ENCODE measurements at regions not wholly inside any gene's neighbourhood (a gene's known extent, or its start where the extent isn't known, plus 50 kb on each side); places are given as distances from the start of the nearest gene placed in this dataset.
"Not testable (repeated sequence)": the region's sequence is repeated elsewhere in the genome, so short reads cannot be mapped to it uniquely, and the experiment has no call there.

DNA sequence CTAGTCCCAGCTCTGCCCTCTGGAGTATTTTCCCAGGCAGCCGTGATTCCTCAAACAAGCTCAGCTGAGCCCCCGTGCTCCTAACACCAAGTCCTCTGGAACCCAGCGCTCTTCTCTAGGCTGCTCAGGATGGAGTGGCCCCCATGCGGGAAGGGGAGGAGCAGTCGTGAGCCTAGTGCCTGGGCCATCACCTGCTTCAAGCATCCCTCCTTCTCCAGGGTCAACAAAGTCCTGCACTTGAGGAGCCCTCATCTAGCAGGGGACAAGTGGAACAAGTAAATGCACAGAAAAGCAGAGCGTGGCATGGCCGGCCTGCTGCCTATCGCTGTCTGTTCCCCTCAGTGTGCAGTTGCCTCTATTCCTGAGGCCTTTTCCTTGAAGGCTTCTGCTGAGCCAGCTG lies 168.6 kb downstream of the INHBB start:
- Histone ChIP-seq H3K4me1 (no peaks in the 10 kb centered on the region), H3K27me3 (no peaks in the 10 kb centered on the region), H3K36me3 (no peaks in the 10 kb centered on the region), H3K9me3 (no peaks in the 10 kb centered on the region), H3K4me3 (ENCODE audit: low read depth, low read length) (no peak overlapping the region)
- no peak for DNase-seq
- TF ChIP-seq, protein P1, sequence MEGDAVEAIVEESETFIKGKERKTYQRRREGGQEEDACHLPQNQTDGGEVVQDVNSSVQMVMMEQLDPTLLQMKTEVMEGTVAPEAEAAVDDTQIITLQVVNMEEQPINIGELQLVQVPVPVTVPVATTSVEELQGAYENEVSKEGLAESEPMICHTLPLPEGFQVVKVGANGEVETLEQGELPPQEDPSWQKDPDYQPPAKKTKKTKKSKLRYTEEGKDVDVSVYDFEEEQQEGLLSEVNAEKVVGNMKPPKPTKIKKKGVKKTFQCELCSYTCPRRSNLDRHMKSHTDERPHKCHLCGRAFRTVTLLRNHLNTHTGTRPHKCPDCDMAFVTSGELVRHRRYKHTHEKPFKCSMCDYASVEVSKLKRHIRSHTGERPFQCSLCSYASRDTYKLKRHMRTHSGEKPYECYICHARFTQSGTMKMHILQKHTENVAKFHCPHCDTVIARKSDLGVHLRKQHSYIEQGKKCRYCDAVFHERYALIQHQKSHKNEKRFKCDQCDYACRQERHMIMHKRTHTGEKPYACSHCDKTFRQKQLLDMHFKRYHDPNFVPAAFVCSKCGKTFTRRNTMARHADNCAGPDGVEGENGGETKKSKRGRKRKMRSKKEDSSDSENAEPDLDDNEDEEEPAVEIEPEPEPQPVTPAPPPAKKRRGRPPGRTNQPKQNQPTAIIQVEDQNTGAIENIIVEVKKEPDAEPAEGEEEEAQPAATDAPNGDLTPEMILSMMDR (IDR thresholded peaks at IDR 0.05; ENCODE audit: low read depth, low read length): no peak

DNA sequence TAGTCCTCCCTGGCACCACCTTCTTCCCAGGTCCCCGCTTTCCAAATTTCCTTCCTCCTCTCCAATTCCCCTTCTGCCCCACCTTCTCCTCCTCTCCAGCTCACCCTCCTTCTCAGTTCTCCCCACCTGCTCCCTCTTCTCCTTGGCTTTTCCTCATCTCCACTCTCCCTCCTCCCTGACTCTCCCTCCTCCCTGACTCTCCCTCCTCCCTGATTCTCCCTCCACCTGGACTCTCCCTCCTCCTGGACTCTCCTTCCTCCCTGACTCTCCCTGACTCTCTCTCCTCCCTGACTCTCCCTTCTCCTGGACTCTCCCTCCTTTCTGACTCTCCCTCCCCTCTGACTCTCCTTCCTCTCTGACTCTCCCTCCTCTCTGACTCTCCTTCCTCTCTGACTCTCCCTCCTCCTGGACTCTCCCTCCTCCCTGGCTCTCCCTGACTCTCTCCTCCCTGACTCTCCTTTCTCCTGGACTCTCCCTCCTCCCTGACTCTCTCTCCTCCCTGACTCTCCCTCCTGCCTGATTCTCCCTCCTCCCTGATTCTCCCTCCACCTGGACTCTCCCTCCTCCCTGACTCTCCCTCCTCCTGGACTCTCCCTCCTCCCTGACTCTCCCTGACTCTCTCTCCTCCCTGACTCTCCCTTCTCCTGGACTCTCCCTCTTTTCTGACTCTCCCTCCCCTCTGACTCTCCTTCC lies 169.3 kb downstream of the INHBB start:
- H3K36me3 ChIP-seq; DNase-seq; H3K4me1 ChIP-seq; H3K9me3 ChIP-seq; H3K4me3 ChIP-seq (ENCODE audit: low read depth, low read length); H3K27me3 ChIP-seq: not testable (repeated sequence)

DNA sequence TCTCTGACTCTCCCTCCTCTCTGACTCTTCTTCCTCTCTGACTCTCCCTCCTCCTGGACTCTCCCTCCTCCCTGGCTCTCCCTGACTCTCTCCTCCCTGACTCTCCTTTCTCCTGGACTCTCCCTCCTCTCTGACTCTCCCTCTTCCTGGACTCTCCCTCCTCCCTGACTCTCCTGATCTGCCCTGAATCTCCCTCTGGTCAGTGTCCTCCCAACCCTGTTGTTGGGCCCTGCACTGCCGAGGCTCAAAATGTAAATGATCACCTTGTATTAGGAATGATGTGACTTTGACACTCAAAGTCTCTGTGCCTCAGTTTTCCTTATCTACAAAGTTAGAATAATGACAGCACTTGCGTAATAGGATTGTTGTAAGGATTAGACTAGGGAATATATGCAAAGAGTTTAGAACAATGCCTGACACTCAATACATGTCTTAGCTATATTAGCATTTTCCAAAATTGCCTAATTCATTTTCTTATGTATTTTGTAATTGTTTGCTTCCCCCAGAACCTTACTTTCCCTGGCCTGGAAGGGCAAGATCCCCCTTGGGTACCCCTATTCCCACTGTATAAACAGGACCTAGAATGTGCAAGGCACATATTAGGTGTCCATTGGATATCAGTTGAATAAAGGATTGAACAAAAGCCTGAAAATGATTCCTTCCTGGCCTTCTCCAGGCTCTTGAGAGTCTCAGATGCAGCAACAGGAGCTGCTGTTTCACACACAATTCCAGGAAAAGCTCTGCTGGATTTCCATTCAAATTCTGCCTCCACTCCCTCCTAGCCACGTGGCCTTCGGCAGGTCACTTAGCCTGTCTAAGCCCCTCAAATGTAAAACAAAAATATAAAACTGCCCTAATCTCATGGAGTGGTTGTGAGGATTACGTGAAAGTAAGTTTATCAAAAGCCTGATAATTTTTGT lies 170.1 kb downstream of the INHBB start:
- no peak for DNase-seq
- H3K9me3 ChIP-seq: no peaks in the 10 kb centered on the region
- H3K27me3 ChIP-seq: no peaks in the 10 kb centered on the region
- H3K4me1 ChIP-seq: no peaks in the 10 kb centered on the region
- H3K36me3 ChIP-seq: no peaks in the 10 kb centered on the region
- TF ChIP-seq, protein P1 (IDR thresholded peaks at IDR 0.05; ENCODE audit: low read depth, low read length): no peak
- H3K4me3 ChIP-seq (ENCODE audit: low read depth, low read length): no peak overlapping the region

DNA sequence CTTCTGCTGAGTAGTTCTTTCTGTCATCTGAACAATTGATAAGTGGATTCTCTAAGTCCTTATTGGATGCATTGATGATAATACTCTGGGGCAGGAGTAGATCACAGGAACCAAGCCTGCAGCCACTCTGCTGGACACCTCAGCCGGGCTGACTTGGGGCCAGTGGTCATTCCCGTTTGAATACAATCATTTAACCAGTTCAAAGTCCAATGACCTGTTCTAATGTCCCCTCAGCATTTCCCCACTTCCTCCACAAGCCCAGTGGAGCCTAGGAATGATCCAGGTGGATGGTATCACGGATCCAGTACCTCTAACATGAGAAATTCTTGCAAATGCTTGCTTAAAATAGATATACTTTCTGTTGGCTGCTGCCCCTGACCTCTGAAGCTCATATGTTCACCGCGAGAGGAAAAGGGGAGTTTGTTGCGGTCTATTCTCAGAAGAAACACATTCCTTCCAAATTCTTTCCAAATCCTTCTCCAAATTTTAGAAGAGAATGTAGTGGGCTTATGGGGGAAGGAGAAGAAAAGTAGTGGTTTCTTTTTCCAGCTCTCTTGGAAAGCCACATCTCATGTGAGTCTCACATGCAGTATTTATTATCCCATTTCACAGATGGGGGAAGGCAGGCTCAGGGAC lies 170.9 kb downstream of the INHBB start:
- no peaks in the 10 kb centered on the region for H3K4me1 ChIP-seq
- H3K9me3 ChIP-seq: no peaks in the 10 kb centered on the region
- DNase-seq: no peak
- H3K36me3 ChIP-seq: no peaks in the 10 kb centered on the region
- H3K27me3 ChIP-seq: no peaks in the 10 kb centered on the region
- TF ChIP-seq, protein P1 (IDR thresholded peaks at IDR 0.05; ENCODE audit: low read depth, low read length): no peak
- H3K4me3 ChIP-seq (ENCODE audit: low read depth, low read length): no peak overlapping the region

DNA sequence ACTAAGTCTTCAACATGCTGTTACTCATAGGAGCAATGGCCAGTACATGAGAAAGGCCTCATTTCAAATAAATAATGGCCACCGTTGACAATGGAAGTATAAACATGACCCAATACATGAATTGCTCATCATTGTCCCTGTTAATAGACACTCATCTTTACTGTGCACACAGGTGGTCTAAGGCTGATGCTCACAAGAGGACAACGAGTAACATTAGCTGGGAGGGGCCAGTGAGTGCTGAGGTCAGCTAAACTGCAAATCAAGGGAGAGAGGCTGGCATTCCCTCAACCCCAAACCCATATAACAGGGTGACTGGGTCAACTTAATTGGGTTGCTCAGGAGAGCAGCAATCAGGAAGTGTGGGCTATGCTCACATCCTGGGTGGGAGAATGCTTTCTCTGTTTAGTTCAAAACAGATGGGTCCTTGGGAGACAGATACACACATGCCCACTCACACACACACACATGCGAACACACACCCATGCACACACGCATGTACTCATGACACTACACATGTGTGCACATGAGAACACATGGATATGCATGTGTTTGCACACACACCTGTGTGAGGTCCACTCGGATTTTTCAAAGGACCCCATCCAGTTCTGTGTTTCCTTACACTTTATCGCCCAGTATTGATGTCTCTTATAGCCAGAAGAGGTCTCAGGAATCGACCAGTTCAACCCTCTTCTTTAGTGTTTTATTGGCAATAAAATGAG lies 172.0 kb downstream of the INHBB start:
- Histone ChIP-seq H3K4me1 (no peaks in the 10 kb centered on the region), H3K9me3 (no peaks in the 10 kb centered on the region), H3K27me3 (no peaks in the 10 kb centered on the region), H3K36me3 (no peaks in the 10 kb centered on the region), H3K4me3 (ENCODE audit: low read depth, low read length) (no peak overlapping the region)
- DNase-seq: no peak
- TF ChIP-seq, protein P1 (IDR thresholded peaks at IDR 0.05; ENCODE audit: low read depth, low read length): no peak

DNA sequence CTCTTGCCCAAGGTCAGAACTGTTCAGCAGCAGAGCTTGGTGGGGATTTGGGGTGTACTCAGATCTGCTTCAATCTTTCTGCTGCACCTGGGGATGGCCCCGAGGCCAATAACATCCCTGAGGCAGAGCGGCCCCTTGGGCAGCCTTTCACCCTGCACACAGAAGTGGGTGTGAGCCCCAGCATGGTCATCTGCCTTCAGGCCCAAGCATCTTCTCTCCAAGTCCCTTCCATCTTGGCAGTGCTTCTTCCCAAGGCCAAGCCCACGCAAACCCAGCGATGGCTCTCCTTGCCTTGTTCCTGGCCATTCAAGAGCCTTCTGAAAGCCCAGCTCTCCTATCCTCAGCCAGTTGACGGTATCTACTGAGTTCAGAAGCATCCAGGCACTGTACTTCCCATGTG lies 172.9 kb downstream of the INHBB start:
- Histone ChIP-seq H3K4me1 (no peaks in the 10 kb centered on the region), H3K27me3 (no peaks in the 10 kb centered on the region), H3K4me3 (ENCODE audit: low read depth, low read length) (no peak overlapping the region), H3K9me3 (no peaks in the 10 kb centered on the region), H3K36me3 (no peaks in the 10 kb centered on the region)
- DNase-seq: no peak
- TF ChIP-seq, protein P1 (IDR thresholded peaks at IDR 0.05; ENCODE audit: low read depth, low read length): no peak
